LoVo (cell line): ENCODE measurements at regions not wholly inside any gene's neighbourhood (a gene's known extent, or its start where the extent isn't known, plus 50 kb on each side); places are given as distances from the start of the nearest gene placed in this dataset.
"Not testable (repeated sequence)": the region's sequence is repeated elsewhere in the genome, so short reads cannot be mapped to it uniquely, and the experiment has no call there.

Experiments
- DNase-seq: peaks from one replicate; pipeline ENCODE4 v3.0.0-alpha.2; 2016; ENCODE audit warnings: low spot score

GRCh38 chr2:16461672-16462071 lies 204.0 kb downstream of the CYRIA start:
- no peak for DNase-seq

GRCh38 chr2:16459606-16460005 lies 206.0 kb downstream of the CYRIA start:
- DNase-seq, result no peak

- DNase-seq, result no peak
Measured at GRCh38 chr2:16454621-16455020, 211.0 kb downstream of the CYRIA start.

- no peak for DNase-seq
Measured at GRCh38 chr2:16452123-16452522, 213.5 kb downstream of the CYRIA start.

- no peak for DNase-seq
Measured at GRCh38 chr2:16446706-16447105, 218.9 kb downstream of the CYRIA start.

GRCh38 chr2:16442971-16443370 lies 222.7 kb downstream of the CYRIA start:
- DNase-seq, result no peak

- no peak for DNase-seq
Measured at GRCh38 chr2:16441431-16441830, 224.2 kb downstream of the CYRIA start.

- no peak for DNase-seq
Measured at GRCh38 chr2:16440898-16441297, 224.7 kb downstream of the CYRIA start.

GRCh38 chr2:16438613-16439321 lies 226.9 kb downstream of the CYRIA start:
- no peak for DNase-seq

- no peak for DNase-seq
Measured at GRCh38 chr2:16437189-16437588, 228.4 kb downstream of the CYRIA start.

- DNase-seq, result no peak
Measured at GRCh38 chr2:16434393-16434792, 231.2 kb downstream of the CYRIA start.

- DNase-seq, result no peak
Measured at GRCh38 chr2:16430846-16431245, 234.8 kb downstream of the CYRIA start.

- no peak for DNase-seq
Measured at GRCh38 chr2:16429431-16430145, 236.0 kb downstream of the CYRIA start.

- no peak for DNase-seq
Measured at GRCh38 chr2:16429002-16429401, 236.6 kb downstream of the CYRIA start.

- peak; percentile 95 for DNase-seq
Measured at GRCh38 chr2:16425462-16426336, 239.9 kb downstream of the CYRIA start.

GRCh38 chr2:16420421-16420820 lies 245.2 kb downstream of the CYRIA start:
- no peak for DNase-seq

- DNase-seq, result no peak
Measured at GRCh38 chr2:16417726-16418125, 247.9 kb downstream of the CYRIA start.

GRCh38 chr2:16416651-16417050 lies 249.0 kb downstream of the CYRIA start:
- DNase-seq, result no peak

- not testable (repeated sequence) for DNase-seq
Measured at GRCh38 chr2:16415861-16416260, 249.8 kb downstream of the CYRIA start.

- no peak for DNase-seq
Measured at GRCh38 chr2:16413947-16414346, 251.7 kb downstream of the CYRIA start.

GRCh38 chr2:16413285-16413684 lies 252.3 kb downstream of the CYRIA start:
- no peak for DNase-seq

GRCh38 chr2:16412321-16413030 lies 253.2 kb downstream of the CYRIA start:
- DNase-seq, result no peak
